GM12891 (cell line): ENCODE measurements at regions not wholly inside any gene's neighbourhood (a gene's known extent, or its start where the extent isn't known, plus 50 kb on each side); places are given as distances from the start of the nearest gene placed in this dataset.

ENCODE experiments used
- DNase-seq: peaks from one replicate; pipeline ENCODE4 v3.0.0; 2011; ENCODE audit warnings: low spot score; ENCODE audit not compliant: insufficient read length
- FAIRE-seq: peaks from 2 replicates; lab custom pipeline; 2011; peaks lifted over from hg19 to GRCh38; lab: Jason Lieb, UNC
- PAX5 ChIP-seq: IDR thresholded peaks from 2 replicates; pipeline ENCODE4 v1.6.1; 2011; ENCODE audit warnings: low read length, moderate library complexity, mild to moderate bottlenecking; ENCODE audit not compliant: insufficient read depth, severe bottlenecking
- POLR2A ChIP-seq: IDR thresholded peaks from 2 replicates; pipeline ENCODE4 v1.6.1; 2011; ENCODE audit warnings: low read depth, low read length, control low read depth
- POLR2AphosphoS5 ChIP-seq: IDR thresholded peaks from 2 replicates; pipeline ENCODE4 v1.6.1; 2011; ENCODE audit warnings: low read depth, low read length, control low read depth
- POU2F2 ChIP-seq: IDR thresholded peaks from 2 replicates; pipeline ENCODE4 v1.6.1; 2011; ENCODE audit warnings: low read depth, mild to moderate bottlenecking, control low read depth, low read length, moderate library complexity
- SPI1 ChIP-seq: IDR thresholded peaks from 2 replicates; pipeline ENCODE4 v1.6.1; 2011; ENCODE audit warnings: low read depth, low read length, control low read depth
- TAF1 ChIP-seq: IDR thresholded peaks from 2 replicates; pipeline ENCODE4 v1.6.1; 2011; ENCODE audit warnings: low read depth, low read length, control low read depth

GRCh38 chr7:125877246-125877645, 947.6 kb upstream of the POT1 start:
- FAIRE-seq: no peak
- TF ChIP-seq TAF1 (no peak), PAX5 (no peak)
- no peak for DNase-seq

GRCh38 chr7:125876431-125876830, 946.8 kb upstream of the POT1 start:
- FAIRE-seq (no peak), DNase-seq (no peak)
- no peak for TF ChIP-seq SPI1
- TF ChIP-seq POU2F2: no peak
- no peak for TF ChIP-seq POLR2AphosphoS5
- no peak for TF ChIP-seq TAF1
- TF ChIP-seq PAX5: no peak
- TF ChIP-seq POLR2A: no peak

- FAIRE-seq (no peak), DNase-seq (no peak)
- no peak for TF ChIP-seq POLR2AphosphoS5
- TF ChIP-seq POLR2A: no peak
- no peak for TF ChIP-seq SPI1
These were observed 941.8 kb upstream of the POT1 start for GRCh38 chr7:125871431-125871830.

GRCh38 chr7:125857606-125858005, 928.0 kb upstream of the POT1 start:
- TF ChIP-seq TAF1 (no peak), SPI1 (no peak), PAX5 (no peak), POU2F2 (no peak), POLR2AphosphoS5 (no peak), POLR2A (no peak)
- no peak for FAIRE-seq
- DNase-seq: no peak

- TF ChIP-seq POLR2AphosphoS5 (no peak), POU2F2 (no peak), SPI1 (no peak), TAF1 (no peak), PAX5 (no peak), POLR2A (no peak)
- no peak for FAIRE-seq
- DNase-seq: no peak
These were observed 918.5 kb upstream of the POT1 start for GRCh38 chr7:125848157-125848556.

- no peak for FAIRE-seq
- DNase-seq: no peak
- no peak for TF ChIP-seq POLR2AphosphoS5
- TF ChIP-seq POLR2A: no peak
- TF ChIP-seq TAF1: no peak
- TF ChIP-seq PAX5: no peak
- TF ChIP-seq SPI1: no peak
- TF ChIP-seq POU2F2: no peak
These were observed 918.1 kb upstream of the POT1 start for GRCh38 chr7:125847692-125848091.

GRCh38 chr7:125847055-125847454, 917.4 kb upstream of the POT1 start:
- FAIRE-seq: no peak
- TF ChIP-seq POLR2AphosphoS5 (no peak), POU2F2 (no peak), TAF1 (no peak), POLR2A (no peak), SPI1 (no peak), PAX5 (no peak)
- no peak for DNase-seq

- FAIRE-seq (no peak), DNase-seq (no peak)
- TF ChIP-seq POLR2AphosphoS5: no peak
These were observed 916.1 kb upstream of the POT1 start for GRCh38 chr7:125845686-125846085.

- DNase-seq: no peak
- FAIRE-seq: no peak
- TF ChIP-seq POLR2AphosphoS5 (no peak), POLR2A (no peak), TAF1 (no peak), POU2F2 (no peak), SPI1 (no peak)
These were observed 904.8 kb upstream of the POT1 start for GRCh38 chr7:125834421-125834820.

- FAIRE-seq (no peak), DNase-seq (no peak)
- no peak for TF ChIP-seq SPI1
- TF ChIP-seq PAX5: no peak
- TF ChIP-seq POLR2A: no peak
- TF ChIP-seq POU2F2: no peak
- no peak for TF ChIP-seq TAF1
- TF ChIP-seq POLR2AphosphoS5: no peak
These were observed 904.2 kb upstream of the POT1 start for GRCh38 chr7:125833839-125834238.
